ENCODE measurements at regions not wholly inside any gene's neighbourhood (a gene's known extent, or its start where the extent isn't known, plus 50 kb on each side); places are given as distances from the start of the nearest gene placed in this dataset.

GRCh38 chr10:29131952-29132547, 156.8 kb upstream of the LYZL1 start:
- Mint-ChIP-seq H3K36me3 (ENCODE audit: insufficient read depth) (no peaks in the 10 kb centered on the region), H3K27me3 (peaks cover 3% of the 10 kb centered on the region), H3K4me1 (ENCODE audit: low read depth) (peaks cover 7% of the 10 kb centered on the region), H3K4me3 (ENCODE audit: low read depth) (no peak overlapping the region), H3K27ac (peak overlapping the region; percentile 27), H3K9me3 (ENCODE audit: low read depth) (no peaks in the 10 kb centered on the region)
- TF ChIP-seq CTCF (IDR thresholded peaks at IDR 0.05; ENCODE audit: unreplicated experiment), result no peak
- no peak for DNase-seq (ENCODE audit: low spot score, unreplicated experiment)

GRCh38 chr10:29132551-29133111, 156.2 kb upstream of the LYZL1 start:
- Mint-ChIP-seq H3K36me3 (ENCODE audit: insufficient read depth) (no peaks in the 10 kb centered on the region), H3K27ac (no peak overlapping the region), H3K4me1 (ENCODE audit: low read depth) (peaks cover 6% of the 10 kb centered on the region), H3K4me3 (ENCODE audit: low read depth) (no peak overlapping the region), H3K27me3 (peaks cover 3% of the 10 kb centered on the region), H3K9me3 (ENCODE audit: low read depth) (no peaks in the 10 kb centered on the region)
- no peak for DNase-seq (ENCODE audit: low spot score, unreplicated experiment)
- TF ChIP-seq CTCF (IDR thresholded peaks at IDR 0.05; ENCODE audit: unreplicated experiment), result no peak

- Mint-ChIP-seq H3K9me3 (ENCODE audit: low read depth) (no peaks in the 10 kb centered on the region), H3K36me3 (ENCODE audit: insufficient read depth) (no peaks in the 10 kb centered on the region), H3K27me3 (peaks cover 3% of the 10 kb centered on the region), H3K27ac (no peak overlapping the region), H3K4me1 (ENCODE audit: low read depth) (peaks cover 2% of the 10 kb centered on the region), H3K4me3 (ENCODE audit: low read depth) (no peak overlapping the region)
- no peak for TF ChIP-seq CTCF (IDR thresholded peaks at IDR 0.05; ENCODE audit: unreplicated experiment)
- no peak for DNase-seq (ENCODE audit: low spot score, unreplicated experiment)
These were observed 153.5 kb upstream of the LYZL1 start for GRCh38 chr10:29135337-29135736.

GRCh38 chr10:29136411-29136810, 152.5 kb upstream of the LYZL1 start:
- no peak for DNase-seq (ENCODE audit: low spot score, unreplicated experiment)
- no peaks in the 10 kb centered on the region for H3K9me3 Mint-ChIP-seq (ENCODE audit: low read depth)
- peaks cover 9% of the 10 kb centered on the region for H3K4me1 Mint-ChIP-seq (ENCODE audit: low read depth)
- H3K27ac Mint-ChIP-seq, result no peak overlapping the region
- H3K4me3 Mint-ChIP-seq (ENCODE audit: low read depth), result no peak overlapping the region
- TF ChIP-seq CTCF (IDR thresholded peaks at IDR 0.05; ENCODE audit: unreplicated experiment), result no peak
- no peaks in the 10 kb centered on the region for H3K36me3 Mint-ChIP-seq (ENCODE audit: insufficient read depth)
- H3K27me3 Mint-ChIP-seq, result peaks cover 3% of the 10 kb centered on the region

- Mint-ChIP-seq H3K4me1 (ENCODE audit: low read depth) (peaks cover 29% of the 10 kb centered on the region), H3K4me3 (ENCODE audit: low read depth) (no peak overlapping the region), H3K36me3 (ENCODE audit: insufficient read depth) (no peaks in the 10 kb centered on the region), H3K27ac (no peak overlapping the region), H3K27me3 (peaks cover 5% of the 10 kb centered on the region), H3K9me3 (ENCODE audit: low read depth) (no peaks in the 10 kb centered on the region)
- DNase-seq (ENCODE audit: low spot score, unreplicated experiment), result no peak
- no peak for TF ChIP-seq CTCF (IDR thresholded peaks at IDR 0.05; ENCODE audit: unreplicated experiment)
These were observed 148.7 kb upstream of the LYZL1 start for GRCh38 chr10:29140151-29140550.

Data from progenitor cell of endocrine pancreas (in vitro differentiated cells).